HEK293T (cell line): ENCODE measurements at regions not wholly inside any gene's neighbourhood (a gene's known extent, or its start where the extent isn't known, plus 50 kb on each side); places are given as distances from the start of the nearest gene placed in this dataset.

Experiments used
- ARNT ChIP-seq: fragments of 450-650 bp; IDR thresholded peaks from 2 replicates; pipeline ENCODE4 v1.6.1; 2017; ENCODE audit warnings: mild to moderate bottlenecking
- BHLHE40 ChIP-seq: fragments of 450-650 bp; IDR thresholded peaks from 2 replicates; pipeline ENCODE4 v1.6.1; 2016; ENCODE audit warnings: mild to moderate bottlenecking, moderate library complexity, borderline replicate concordance
- CTBP1 ChIP-seq: fragments of 450-650 bp; IDR thresholded peaks from 2 replicates; pipeline ENCODE4 v1.6.1; 2016; ENCODE audit warnings: borderline replicate concordance
- ELF4 ChIP-seq: fragments of 450-650 bp; IDR thresholded peaks from 2 replicates; pipeline ENCODE4 v1.6.1; 2017; ENCODE audit warnings: antibody characterized with exemption
- FOXA1 ChIP-seq: fragments of 450-650 bp; IDR thresholded peaks from 2 replicates; pipeline ENCODE4 v1.6.1; 2016; ENCODE audit warnings: mild to moderate bottlenecking
- FOXM1 ChIP-seq: fragments of 450-650 bp; IDR thresholded peaks from 2 replicates; pipeline ENCODE4 v1.6.1; 2017; ENCODE audit warnings: mild to moderate bottlenecking, borderline replicate concordance
- SP1 ChIP-seq: fragments of 450-650 bp; IDR thresholded peaks from 2 replicates; pipeline ENCODE4 v1.6.1; 2017
- SUZ12 ChIP-seq: fragments of 450-650 bp; IDR thresholded peaks from 2 replicates; pipeline ENCODE4 v1.6.1; 2016; ENCODE audit warnings: mild to moderate bottlenecking
- ZNF384 ChIP-seq: fragments of 450-650 bp; IDR thresholded peaks from 2 replicates; pipeline ENCODE4 v1.6.1; 2016

GRCh38 chr9:32218100-32218767 lies 166.2 kb upstream of the ACO1 start:
- TF ChIP-seq SUZ12 = no peak
- TF ChIP-seq BHLHE40 = no peak
- TF ChIP-seq SP1 = no peak
- TF ChIP-seq FOXA1 = no peak
- no peak for TF ChIP-seq CTBP1
- no peak for TF ChIP-seq ARNT
- no peak for TF ChIP-seq FOXM1
- TF ChIP-seq ZNF384 = no peak
- no peak for TF ChIP-seq ELF4
